GM21390 (cell line): ENCODE measurements at regions not wholly inside any gene's neighbourhood (a gene's known extent, or its start where the extent isn't known, plus 50 kb on each side); places are given as distances from the start of the nearest gene placed in this dataset.
"Not testable (repeated sequence)": the region's sequence is repeated elsewhere in the genome, so short reads cannot be mapped to it uniquely, and the experiment has no call there.

Experiments
- ATAC-seq: cut with Tn5 transposase; IDR thresholded peaks from one replicate; pipeline ENCODE4 v1.9.1; 2021; ENCODE audit not compliant: unreplicated experiment

GRCh38 chr1:143785883-143786282 lies 185.9 kb downstream of the FAM72C start:
- ATAC-seq, result not testable (repeated sequence)

- ATAC-seq, result not testable (repeated sequence)
These were observed 187.4 kb downstream of the FAM72C start for GRCh38 chr1:143784239-143784882.

GRCh38 chr1:143778178-143778577 lies 193.6 kb downstream of the FAM72C start:
- not testable (repeated sequence) for ATAC-seq

GRCh38 chr1:143764831-143765230 lies 207.0 kb downstream of the FAM72C start:
- ATAC-seq, result not testable (repeated sequence)

- ATAC-seq, result not testable (repeated sequence)
These were observed 211.4 kb downstream of the FAM72C start for GRCh38 chr1:143760366-143760765.

GRCh38 chr1:143755961-143756360 lies 215.8 kb downstream of the FAM72C start:
- not testable (repeated sequence) for ATAC-seq

- ATAC-seq, result no peak
These were observed 222.9 kb downstream of the FAM72C start for GRCh38 chr1:143748906-143749305.

- no peak for ATAC-seq
These were observed 235.2 kb downstream of the FAM72C start for GRCh38 chr1:143736562-143736961.

GRCh38 chr1:143735764-143736461 lies 235.9 kb downstream of the FAM72C start:
- ATAC-seq, result no peak

- not testable (repeated sequence) for ATAC-seq
These were observed 237.5 kb downstream of the FAM72C start for GRCh38 chr1:143734261-143734660.

- not testable (repeated sequence) for ATAC-seq
These were observed 240.9 kb downstream of the FAM72C start for GRCh38 chr1:143730890-143731289.

GRCh38 chr1:143729449-143730111 lies 242.2 kb downstream of the FAM72C start:
- ATAC-seq, result not testable (repeated sequence)

- peak; percentile 96 for ATAC-seq
These were observed 242.9 kb downstream of the FAM72C start for GRCh38 chr1:143728802-143729448.

GRCh38 chr1:143727263-143727662 lies 244.5 kb downstream of the FAM72C start:
- ATAC-seq, result no peak

GRCh38 chr1:143721024-143721373 lies 250.8 kb downstream of the FAM72C start:
- no peak for ATAC-seq

GRCh38 chr1:143720087-143721023 lies 251.4 kb downstream of the FAM72C start:
- no peak for ATAC-seq

- no peak for ATAC-seq
These were observed 253.3 kb downstream of the FAM72C start for GRCh38 chr1:143718524-143718923.

- no peak for ATAC-seq
These were observed 253.8 kb downstream of the FAM72C start for GRCh38 chr1:143718021-143718420.

- ATAC-seq, result no peak
These were observed 254.4 kb downstream of the FAM72C start for GRCh38 chr1:143717434-143717833.

GRCh38 chr1:143714913-143715312 lies 256.9 kb downstream of the FAM72C start:
- not testable (repeated sequence) for ATAC-seq
